NB4 (cell line): ENCODE measurements at regions not wholly inside any gene's neighbourhood (a gene's known extent, or its start where the extent isn't known, plus 50 kb on each side); places are given as distances from the start of the nearest gene placed in this dataset.

Experiments
- MAX ChIP-seq: IDR thresholded peaks from 2 replicates; pipeline ENCODE4 v1.6.1; 2011; ENCODE audit warnings: low read depth, low read length
- POLR2A ChIP-seq: IDR thresholded peaks from 2 replicates; pipeline ENCODE4 v1.6.1; 2011; ENCODE audit warnings: mild to moderate bottlenecking; ENCODE audit not compliant: insufficient read length; ENCODE audit errors: extremely low read depth
- TF ChIP-seq, protein P1 (sequence below): IDR thresholded peaks from one replicate; pipeline ENCODE4 v1.5.1; 2012; ENCODE audit warnings: low read depth, low read length

DNA sequence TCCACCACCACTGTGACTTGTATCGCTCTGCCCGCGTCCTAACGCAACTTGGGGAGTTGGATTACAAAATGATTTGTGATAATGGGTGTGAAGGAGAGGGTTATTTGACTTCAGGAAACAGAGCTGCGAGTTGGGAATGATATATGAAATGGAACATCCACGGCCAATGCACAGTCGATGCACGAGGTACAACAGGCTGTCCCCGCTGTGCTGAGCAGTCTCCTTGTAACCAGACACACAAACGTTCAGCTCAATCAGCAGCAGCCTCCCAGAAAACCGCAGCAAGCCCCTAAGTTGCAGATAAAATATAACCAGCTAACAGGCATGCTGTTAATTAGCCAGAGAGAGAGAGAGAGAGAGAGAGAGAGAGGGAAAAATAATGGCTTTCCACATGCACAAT, 332.7 kb upstream of the MGMT start:
- no peak for TF ChIP-seq POLR2A
- TF ChIP-seq, protein P1, sequence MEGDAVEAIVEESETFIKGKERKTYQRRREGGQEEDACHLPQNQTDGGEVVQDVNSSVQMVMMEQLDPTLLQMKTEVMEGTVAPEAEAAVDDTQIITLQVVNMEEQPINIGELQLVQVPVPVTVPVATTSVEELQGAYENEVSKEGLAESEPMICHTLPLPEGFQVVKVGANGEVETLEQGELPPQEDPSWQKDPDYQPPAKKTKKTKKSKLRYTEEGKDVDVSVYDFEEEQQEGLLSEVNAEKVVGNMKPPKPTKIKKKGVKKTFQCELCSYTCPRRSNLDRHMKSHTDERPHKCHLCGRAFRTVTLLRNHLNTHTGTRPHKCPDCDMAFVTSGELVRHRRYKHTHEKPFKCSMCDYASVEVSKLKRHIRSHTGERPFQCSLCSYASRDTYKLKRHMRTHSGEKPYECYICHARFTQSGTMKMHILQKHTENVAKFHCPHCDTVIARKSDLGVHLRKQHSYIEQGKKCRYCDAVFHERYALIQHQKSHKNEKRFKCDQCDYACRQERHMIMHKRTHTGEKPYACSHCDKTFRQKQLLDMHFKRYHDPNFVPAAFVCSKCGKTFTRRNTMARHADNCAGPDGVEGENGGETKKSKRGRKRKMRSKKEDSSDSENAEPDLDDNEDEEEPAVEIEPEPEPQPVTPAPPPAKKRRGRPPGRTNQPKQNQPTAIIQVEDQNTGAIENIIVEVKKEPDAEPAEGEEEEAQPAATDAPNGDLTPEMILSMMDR, result no peak
- TF ChIP-seq MAX, result no peak
